ENCODE measurements at regions not wholly inside any gene's neighbourhood (a gene's known extent, or its start where the extent isn't known, plus 50 kb on each side); places are given as distances from the start of the nearest gene placed in this dataset.

DNA sequence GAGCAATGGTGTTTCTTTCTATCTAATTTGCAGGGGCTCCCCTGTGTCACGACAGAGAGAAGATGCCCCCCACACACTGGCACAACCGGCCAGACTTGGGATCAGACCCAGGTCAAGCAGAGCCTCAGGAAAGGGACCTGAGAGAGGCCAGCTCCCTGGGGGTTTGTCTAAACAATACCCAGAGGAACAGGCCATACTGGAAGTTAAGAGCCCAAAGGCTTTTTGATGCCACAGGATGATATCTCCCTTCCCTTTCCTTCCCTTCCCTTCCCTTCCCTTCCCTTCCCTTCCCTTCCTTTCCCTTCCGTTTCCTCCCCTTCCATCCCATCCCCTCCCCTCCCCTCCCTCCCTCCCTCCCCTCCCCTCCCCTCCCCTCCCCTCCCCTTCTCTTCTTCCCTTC lies 139.2 kb downstream of the ARL4C start:
- Mint-ChIP-seq H3K27ac (no peak overlapping the region), H3K9me3 (peaks cover 12 to 14% of the 10 kb centered on the region in 2 experiments; a peak in 4 of 5 replicates), H3K4me3 (no peak overlapping the region), H3K4me1 (peaks cover 23 to 33% of the 10 kb centered on the region in 2 experiments), H3K36me3 (ENCODE audit: insufficient read depth in 1 of 3, low read depth in 3 of 3) (peaks cover 0 to 13% (median 4%) of the 10 kb centered on the region in 3 experiments; a peak in 4 of 7 replicates), H3K27me3 (ENCODE audit: low read depth) (peaks cover 18% of the 10 kb centered on the region)
- Histone ChIP-seq H3K9me3 (ENCODE audit: control insufficient read depth, low read depth, low read length) (no peaks in the 10 kb centered on the region), H2AK5ac (ENCODE audit: insufficient read length, low read length) (no peak overlapping the region), H3K79me2 (ENCODE audit: insufficient read depth, low read length) (no peaks in the 10 kb centered on the region), H3K23me2 (ENCODE audit: insufficient read length, low read depth, low read length, poor library complexity, severe bottlenecking) (no peaks in the 10 kb centered on the region), H3K9ac (ENCODE audit: extremely low read depth, insufficient read length, low read length) (no peak overlapping the region), H3K27ac (ENCODE audit: insufficient read length, low read depth, low read length) (no peak overlapping the region), H2BK12ac (ENCODE audit: insufficient read length, low read depth, low read length) (no peak overlapping the region), H3K4ac (ENCODE audit: low read depth, low read length) (no peak overlapping the region), H3K27me3 (ENCODE audit: insufficient read depth, low read length) (no peaks in the 10 kb centered on the region), H3K14ac (ENCODE audit: insufficient read depth, low read length) (no peak overlapping the region), H3K23ac (ENCODE audit: insufficient read length, low read depth, low read length) (no peak overlapping the region), H4K5ac (ENCODE audit: insufficient read length, low read depth, low read length) (no peak overlapping the region), H2BK15ac (ENCODE audit: low read depth, low read length) (no peak overlapping the region), H3T11ph (ENCODE audit: low read length) (no peak overlapping the region), H4K91ac (ENCODE audit: insufficient read length, low read depth, low read length) (no peak overlapping the region), H2BK5ac (ENCODE audit: insufficient read length, low read length) (no peak overlapping the region), H3K18ac (ENCODE audit: insufficient read length, low read depth, low read length) (no peak overlapping the region), H3K56ac (ENCODE audit: insufficient read length, low read depth, low read length) (no peak overlapping the region), H3K79me1 (ENCODE audit: insufficient read depth, low read depth, low read length, poor library complexity, severe bottlenecking) (no peaks in the 10 kb centered on the region), H2BK20ac (ENCODE audit: low read depth, low read length, poor library complexity, severe bottlenecking) (no peak overlapping the region), H3K4me1 (ENCODE audit: insufficient read depth, low read length) (no peaks in the 10 kb centered on the region), H3K4me2 (ENCODE audit: insufficient read depth, insufficient read length, low read length) (no peak overlapping the region), H4K8ac (replicated peaks; ENCODE audit: insufficient read length, low read depth, low read length) (no peak overlapping the region), H4K20me1 (ENCODE audit: control insufficient read depth, insufficient read depth, insufficient read length) (no peaks in the 10 kb centered on the region), H2BK120ac (ENCODE audit: low read depth, low read length, poor library complexity, severe bottlenecking) (no peak overlapping the region), H2AFZ (ENCODE audit: low read length) (no peak overlapping the region)
- WGBS (ENCODE audit: extremely low coverage, insufficient read length, low lambda C conversion rate) = no CpG with 5 or more reads among the region's 3 CpGs
- no peak for DNase-seq
- TF ChIP-seq, protein P1, sequence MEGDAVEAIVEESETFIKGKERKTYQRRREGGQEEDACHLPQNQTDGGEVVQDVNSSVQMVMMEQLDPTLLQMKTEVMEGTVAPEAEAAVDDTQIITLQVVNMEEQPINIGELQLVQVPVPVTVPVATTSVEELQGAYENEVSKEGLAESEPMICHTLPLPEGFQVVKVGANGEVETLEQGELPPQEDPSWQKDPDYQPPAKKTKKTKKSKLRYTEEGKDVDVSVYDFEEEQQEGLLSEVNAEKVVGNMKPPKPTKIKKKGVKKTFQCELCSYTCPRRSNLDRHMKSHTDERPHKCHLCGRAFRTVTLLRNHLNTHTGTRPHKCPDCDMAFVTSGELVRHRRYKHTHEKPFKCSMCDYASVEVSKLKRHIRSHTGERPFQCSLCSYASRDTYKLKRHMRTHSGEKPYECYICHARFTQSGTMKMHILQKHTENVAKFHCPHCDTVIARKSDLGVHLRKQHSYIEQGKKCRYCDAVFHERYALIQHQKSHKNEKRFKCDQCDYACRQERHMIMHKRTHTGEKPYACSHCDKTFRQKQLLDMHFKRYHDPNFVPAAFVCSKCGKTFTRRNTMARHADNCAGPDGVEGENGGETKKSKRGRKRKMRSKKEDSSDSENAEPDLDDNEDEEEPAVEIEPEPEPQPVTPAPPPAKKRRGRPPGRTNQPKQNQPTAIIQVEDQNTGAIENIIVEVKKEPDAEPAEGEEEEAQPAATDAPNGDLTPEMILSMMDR (conservative IDR thresholded peaks at IDR 0.05) = no peak

Measured in H9 (cell line).